Endothelial cell of umbilical vein (primary cell): ENCODE measurements at regions not wholly inside any gene's neighbourhood (a gene's known extent, or its start where the extent isn't known, plus 50 kb on each side); places are given as distances from the start of the nearest gene placed in this dataset.

ENCODE experiments used
- EZH2 ChIP-seq: IDR thresholded peaks from 2 replicates; pipeline ENCODE4 v1.6.1; 2012; ENCODE audit warnings: borderline replicate concordance, low read depth, mild to moderate bottlenecking, moderate library complexity, low read length, inconsistent platforms; ENCODE audit not compliant: severe bottlenecking
- MYC ChIP-seq: IDR thresholded peaks from one replicate; pipeline ENCODE4 v1.6.1; 2011; ENCODE audit warnings: mild to moderate bottlenecking, low read depth, low read length
- POLR2A ChIP-seq: IDR thresholded peaks from 2 replicates; pipeline ENCODE4 v1.6.1; 2012; ENCODE audit warnings: low read depth, mild to moderate bottlenecking, control low read depth, low read length
- POLR2AphosphoS5 ChIP-seq: IDR thresholded peaks from 2 replicates; pipeline ENCODE4 v1.6.1; 2012; ENCODE audit warnings: low read depth, mild to moderate bottlenecking, control low read depth, low read length, moderate library complexity; ENCODE audit not compliant: insufficient read depth
- TF ChIP-seq, protein P1 (sequence below), 2 donors: IDR thresholded peaks; 1 replicate in 1 of 2; 2 replicates in 1 of 2; pipeline ENCODE4 v1.5.1; 2011; ENCODE audit warnings: low read length in 2 of 2, mild to moderate bottlenecking in 2 of 2, moderate library complexity in 2 of 2, control low read depth in 1 of 2, inconsistent platforms in 1 of 2, low read depth in 1 of 2; ENCODE audit not compliant: insufficient read depth in 1 of 2; ENCODE audit errors: extremely low read depth in 1 of 2

GRCh38 chr3:99503350-99503749 lies 135.0 kb upstream of the COL8A1 start:
- TF ChIP-seq POLR2A (no peak), POLR2AphosphoS5 (no peak), EZH2 (no peak), MYC (no peak)
- TF ChIP-seq, protein P1, sequence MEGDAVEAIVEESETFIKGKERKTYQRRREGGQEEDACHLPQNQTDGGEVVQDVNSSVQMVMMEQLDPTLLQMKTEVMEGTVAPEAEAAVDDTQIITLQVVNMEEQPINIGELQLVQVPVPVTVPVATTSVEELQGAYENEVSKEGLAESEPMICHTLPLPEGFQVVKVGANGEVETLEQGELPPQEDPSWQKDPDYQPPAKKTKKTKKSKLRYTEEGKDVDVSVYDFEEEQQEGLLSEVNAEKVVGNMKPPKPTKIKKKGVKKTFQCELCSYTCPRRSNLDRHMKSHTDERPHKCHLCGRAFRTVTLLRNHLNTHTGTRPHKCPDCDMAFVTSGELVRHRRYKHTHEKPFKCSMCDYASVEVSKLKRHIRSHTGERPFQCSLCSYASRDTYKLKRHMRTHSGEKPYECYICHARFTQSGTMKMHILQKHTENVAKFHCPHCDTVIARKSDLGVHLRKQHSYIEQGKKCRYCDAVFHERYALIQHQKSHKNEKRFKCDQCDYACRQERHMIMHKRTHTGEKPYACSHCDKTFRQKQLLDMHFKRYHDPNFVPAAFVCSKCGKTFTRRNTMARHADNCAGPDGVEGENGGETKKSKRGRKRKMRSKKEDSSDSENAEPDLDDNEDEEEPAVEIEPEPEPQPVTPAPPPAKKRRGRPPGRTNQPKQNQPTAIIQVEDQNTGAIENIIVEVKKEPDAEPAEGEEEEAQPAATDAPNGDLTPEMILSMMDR (IDR thresholded peaks at IDR 0.05; ENCODE audit: extremely low read depth in 1 of 2, insufficient read depth in 1 of 2, low read depth in 1 of 2, low read length in 2 of 2): no peak
